ENCODE measurements at regions not wholly inside any gene's neighbourhood (a gene's known extent, or its start where the extent isn't known, plus 50 kb on each side); places are given as distances from the start of the nearest gene placed in this dataset.
"Not testable (repeated sequence)": the region's sequence is repeated elsewhere in the genome, so short reads cannot be mapped to it uniquely, and the experiment has no call there.

GRCh38 chr1:10950316-10951172, 61.9 kb upstream of the TARDBP start (continued):
- no peak for TF ChIP-seq EP300 (IDR thresholded peaks at IDR 0.05; ENCODE audit: borderline replicate concordance in 1 of 2, control insufficient read depth in 1 of 2, low read depth in 2 of 2, low read length in 2 of 2)
- TF ChIP-seq BCLAF1 (IDR thresholded peaks at IDR 0.05), result no peak
- no peak for TF ChIP-seq MXI1 (IDR thresholded peaks at IDR 0.05; ENCODE audit: low read depth, low read length)
- TF ChIP-seq ZNF384 (IDR thresholded peaks at IDR 0.05; ENCODE audit: borderline replicate concordance, low read depth, low read length), result no peak
- TF ChIP-seq ZBTB40 (IDR thresholded peaks at IDR 0.05; ENCODE audit: borderline replicate concordance), result no peak
- TF ChIP-seq ATF2 (IDR thresholded peaks at IDR 0.05; ENCODE audit: low read length), result no peak
- TF ChIP-seq RCOR1 (conservative IDR thresholded peaks at IDR 0.05; ENCODE audit: low read depth, low read length), result no peak
- TF ChIP-seq CREB1 (IDR thresholded peaks at IDR 0.05; ENCODE audit: low read depth), result no peak
- TF ChIP-seq SIX5 (IDR thresholded peaks at IDR 0.05; ENCODE audit: low read depth, low read length, severe bottlenecking), result no peak

GRCh38 chr1:10951298-10951697, 61.2 kb upstream of the TARDBP start:
- H3K4me2 ChIP-seq (ENCODE audit: control insufficient read depth, insufficient read depth); RAD21 ChIA-PET (ENCODE audit: unreplicated experiment); intact Hi-C loops (cut with micrococcal nuclease; ENCODE audit: unreplicated experiment); H3K27ac ChIP-seq (ENCODE audit: control insufficient read depth, insufficient read depth); H3K79me2 ChIP-seq (ENCODE audit: control insufficient read depth, insufficient read depth, low read length); FAIRE-seq; H2AFZ ChIP-seq (ENCODE audit: control insufficient read depth, low read depth, low read length); SMC1A ChIA-PET (ENCODE audit: uncharacterized antibody, unreplicated experiment); H3K4me3 ChIP-seq; H3K27me3 ChIP-seq (replicated peaks in 1 of 2; ENCODE audit: control insufficient read depth in 2 of 2, insufficient read depth in 2 of 2, low read length in 1 of 2); H4K20me1 ChIP-seq (ENCODE audit: control insufficient read depth, insufficient read depth); H3K36me3 ChIP-seq (ENCODE audit: control insufficient read depth in 2 of 2, insufficient read depth in 2 of 2, low read length in 1 of 2); BruUV-seq (replicated peaks); H3K9ac ChIP-seq (ENCODE audit: control insufficient read depth, insufficient read depth, low read length); ATAC-seq; H3K4me1 ChIP-seq (ENCODE audit: control insufficient read depth, insufficient read depth, low read length); H3K9me3 ChIP-seq (replicated peaks; ENCODE audit: control insufficient read depth, insufficient read depth, low read length); in situ Hi-C loops (cut with MboI); DNase-seq (ENCODE audit: low read depth, low spot score): not testable (repeated sequence)
- ChIA-PET POLR2A (interaction anchor here (0.6 kb wide), 1 partner anchor 14 kb away, joined by 5 read pairs; no protein-coding TSS in a partner anchor), CTCF (interaction anchor here (0.6 to 1.1 kb wide), 3 partner anchors 86 to 1116 kb away, joined by 3 to 4 read pairs (median 3); no protein-coding TSS in a partner anchor)
- WGBS (ENCODE audit: insufficient coverage, insufficient replicate concordance, low lambda C conversion rate, missing lambda C conversion rate), result 77% methylated on average over 7 of the region's 7 CpGs

Data from GM12878 (cell line).